DND-41 (cell line): ENCODE measurements at regions not wholly inside any gene's neighbourhood (a gene's known extent, or its start where the extent isn't known, plus 50 kb on each side); places are given as distances from the start of the nearest gene placed in this dataset.

Experiments
- CTCF ChIP-seq: IDR thresholded peaks from 2 replicates; pipeline ENCODE4 v1.5.1; 2012; ENCODE audit warnings: borderline replicate concordance, low read length, moderate library complexity, mild to moderate bottlenecking; ENCODE audit not compliant: poor library complexity, severe bottlenecking; ENCODE audit errors: extremely low read depth
- EZH2 ChIP-seq: IDR thresholded peaks from 3 replicates; pipeline ENCODE4 v1.6.1; 2012; ENCODE audit warnings: borderline replicate concordance, low read depth, mild to moderate bottlenecking, moderate library complexity, low read length, inconsistent platforms; ENCODE audit not compliant: severe bottlenecking

DNA sequence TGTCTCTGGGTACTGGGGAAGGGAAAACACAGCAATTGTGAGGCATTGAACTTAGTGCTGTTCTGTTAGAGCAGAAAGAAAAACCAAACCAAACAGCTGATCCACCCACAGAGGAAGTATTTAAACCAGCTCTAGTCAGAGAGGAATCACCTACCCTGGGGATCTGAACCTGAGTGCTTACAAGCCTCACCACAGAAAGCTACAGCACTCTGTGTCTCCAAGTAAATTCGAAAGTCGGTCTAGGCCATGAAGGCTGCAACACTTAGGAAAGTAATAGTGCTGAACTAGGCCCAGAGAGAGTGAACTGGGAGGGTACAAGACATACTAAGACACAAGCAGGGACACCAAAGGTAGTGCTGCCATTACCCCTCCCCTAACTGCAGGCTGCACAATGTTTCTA lies 142.2 kb upstream of the CXorf51A start:
- TF ChIP-seq CTCF (no peak), EZH2 (no peak)
